T-cell (primary cell): ENCODE measurements at regions not wholly inside any gene's neighbourhood (a gene's known extent, or its start where the extent isn't known, plus 50 kb on each side); places are given as distances from the start of the nearest gene placed in this dataset.

Experiments
- ATAC-seq, 4 experiments: fragments of 200-7000 bp in 3 of 4; fragments of 150-1000 bp in 1 of 4; cut with Tn5 transposase; replicated peaks in 1 of 4; 1 replicate in 3 of 4; 2 replicates in 1 of 4; pipeline ENCODE4 v1.10.0; 2021; ENCODE audit warnings: moderate library complexity in 3 of 4, mild to moderate bottlenecking in 2 of 4, moderate number of reproducible peaks in 1 of 4
- CTCF ChIA-PET, 2 donors: fragments of 300-600 bp; sonication (Branson Sonifier 250); formaldehyde crosslinking; loops; one replicate each; lab custom pipeline; 2022; ENCODE audit warnings: antibody characterized with exemption in 2 of 2; lab: Charles Lee
- POLR2A ChIA-PET, 2 donors: fragments of 300-600 bp; sonication (Branson Sonifier 250); formaldehyde crosslinking; loops; one replicate each; lab custom pipeline; 2022; ENCODE audit warnings: antibody characterized with exemption in 2 of 2; lab: Charles Lee
- DNase-seq, 35 experiments: peaks; one replicate each; pipeline versions ENCODE4 v3.0.0 to v3.0.0-alpha.2; 2013 to 2023
- H3K27ac ChIP-seq: one replicate; pipeline ENCODE4 v1.5.1; 2013; ENCODE audit warnings: low read length
- H3K27me3 ChIP-seq, 2 experiments: replicated peaks in 1 of 2; 1 replicate in 1 of 2; 2 replicates in 1 of 2; pipeline versions ENCODE4 v1.6.1 to v1.7.0; 2013; ENCODE audit warnings: low read length in 1 of 2, mixed read lengths in 1 of 2; ENCODE audit not compliant: control insufficient read depth in 2 of 2, insufficient read depth in 2 of 2; ENCODE audit errors: extremely low read depth in 1 of 2
- H3K36me3 ChIP-seq, 2 donors: 1 replicate in 1 of 2; 2 replicates in 1 of 2; pipeline versions ENCODE4 v1.6.1 to v1.7.0; 2013; ENCODE audit warnings: low read length in 1 of 2; ENCODE audit not compliant: control insufficient read depth in 2 of 2, insufficient read depth in 1 of 2; ENCODE audit errors: extremely low read depth in 1 of 2
- H3K4me1 ChIP-seq, 2 experiments: 1 replicate in 1 of 2; 2 replicates in 1 of 2; pipeline versions ENCODE4 v1.6.1 to v1.7.0; 2013; ENCODE audit warnings: low read length in 2 of 2, mixed read lengths in 1 of 2; ENCODE audit not compliant: insufficient read depth in 2 of 2, control insufficient read depth in 1 of 2; ENCODE audit errors: extremely low read depth in 1 of 2
- H3K4me3 ChIP-seq, 2 donors: 1 replicate in 1 of 2; 2 replicates in 1 of 2; pipeline versions ENCODE4 v1.5.1 to v1.7.0; 2013; ENCODE audit warnings: mild to moderate bottlenecking in 2 of 2, low read length in 1 of 2, moderate library complexity in 1 of 2; ENCODE audit not compliant: control insufficient read depth in 1 of 2; ENCODE audit errors: extremely low read depth in 1 of 2
- H3K9me3 ChIP-seq: 2 replicates; pipeline ENCODE4 v1.7.0; 2013
- H3K27ac Mint-ChIP-seq, 2 donors: one replicate each; pipeline ENCODE4 v1.8.0; 2020 to 2021; ENCODE audit warnings: mild to moderate bottlenecking in 2 of 2, mixed read lengths in 2 of 2
- H3K27me3 Mint-ChIP-seq, 2 donors: one replicate each; pipeline ENCODE4 v1.8.0; 2021 to 2022; ENCODE audit warnings: mixed read lengths in 2 of 2
- H3K36me3 Mint-ChIP-seq: one replicate; pipeline ENCODE4 v1.8.0; 2021; ENCODE audit warnings: mixed read lengths
- H3K4me1 Mint-ChIP-seq, 3 donors: one replicate each; pipeline ENCODE4 v1.8.0; 2020 to 2022; ENCODE audit warnings: mixed read lengths in 3 of 3, mild to moderate bottlenecking in 1 of 3
- H3K4me3 Mint-ChIP-seq, 3 donors: one replicate each; pipeline ENCODE4 v1.8.0; 2020 to 2022; ENCODE audit warnings: mild to moderate bottlenecking in 3 of 3, mixed read lengths in 3 of 3, moderate library complexity in 3 of 3
- H3K9me3 Mint-ChIP-seq, 3 donors: one replicate each; pipeline ENCODE4 v1.8.0; 2020 to 2022; ENCODE audit warnings: mixed read lengths in 3 of 3
- WGBS: methylation state at CpG from one replicate; pipeline ENCODE4 v1.1.5; 2013; ENCODE audit warnings: missing lambda C conversion rate; ENCODE audit not compliant: insufficient coverage; 5-methylcytosine and 5-hydroxymethylcytosine counted together

DNA sequence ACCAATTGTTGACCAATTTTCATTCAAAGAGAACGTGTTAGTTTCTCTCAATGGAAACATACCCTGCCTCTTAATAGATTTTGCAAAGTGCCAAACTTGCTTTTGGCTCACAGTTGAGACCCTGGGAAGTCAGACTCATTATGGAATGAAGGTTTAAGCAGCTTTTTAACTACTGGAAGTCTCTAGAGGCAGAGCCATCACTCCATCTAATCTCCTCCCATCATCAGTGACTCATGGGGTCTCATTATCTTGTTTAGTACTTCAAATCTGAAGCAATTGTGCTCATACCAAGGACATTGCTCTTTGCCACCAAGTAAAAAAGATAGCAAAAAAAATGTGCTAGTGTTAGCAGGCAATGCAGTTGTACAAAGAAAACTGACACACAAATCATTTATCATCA, 537.1 kb upstream of the LRRC4C start:
- Histone ChIP-seq H3K4me3 (no peak overlapping the region), H3K36me3 (no peaks in the 10 kb centered on the region), H3K27ac (no peak overlapping the region), H3K27me3 (no peaks in the 10 kb centered on the region), H3K4me1 (no peaks in the 10 kb centered on the region), H3K9me3 (no peaks in the 10 kb centered on the region)
- H3K36me3 Mint-ChIP-seq, result no peaks in the 10 kb centered on the region
- ChIA-PET POLR2A (no interaction called here), CTCF (no interaction called here)
- no peak for DNase-seq
- no peaks in the 10 kb centered on the region for H3K4me1 Mint-ChIP-seq
- no peaks in the 10 kb centered on the region for H3K27me3 Mint-ChIP-seq
- no peak overlapping the region for H3K4me3 Mint-ChIP-seq
- ATAC-seq, result no peak
- peaks cover 18 to 26% (median 21%) of the 10 kb centered on the region in 3 donors for H3K9me3 Mint-ChIP-seq
- WGBS, result no CpG with 5 or more reads among the region's 1 CpG
- H3K27ac Mint-ChIP-seq, result no peak overlapping the region

GRCh38 chr11:41997844-41998401, 538.5 kb upstream of the LRRC4C start:
- Histone ChIP-seq H3K4me1 (no peaks in the 10 kb centered on the region), H3K9me3 (no peaks in the 10 kb centered on the region), H3K27ac (no peak overlapping the region), H3K27me3 (no peaks in the 10 kb centered on the region), H3K36me3 (no peaks in the 10 kb centered on the region), H3K4me3 (no peak overlapping the region)
- peaks cover 17 to 22% (median 18%) of the 10 kb centered on the region in 3 donors for H3K9me3 Mint-ChIP-seq
- H3K4me1 Mint-ChIP-seq, result no peaks in the 10 kb centered on the region
- H3K27me3 Mint-ChIP-seq, result no peaks in the 10 kb centered on the region
- no peak for ATAC-seq
- 80% methylated on average over 1 of the region's 5 CpGs for WGBS
- no peak for DNase-seq
- ChIA-PET POLR2A (no interaction called here), CTCF (no interaction called here)
- H3K4me3 Mint-ChIP-seq, result no peak overlapping the region
- H3K27ac Mint-ChIP-seq, result no peak overlapping the region
- no peaks in the 10 kb centered on the region for H3K36me3 Mint-ChIP-seq

DNA sequence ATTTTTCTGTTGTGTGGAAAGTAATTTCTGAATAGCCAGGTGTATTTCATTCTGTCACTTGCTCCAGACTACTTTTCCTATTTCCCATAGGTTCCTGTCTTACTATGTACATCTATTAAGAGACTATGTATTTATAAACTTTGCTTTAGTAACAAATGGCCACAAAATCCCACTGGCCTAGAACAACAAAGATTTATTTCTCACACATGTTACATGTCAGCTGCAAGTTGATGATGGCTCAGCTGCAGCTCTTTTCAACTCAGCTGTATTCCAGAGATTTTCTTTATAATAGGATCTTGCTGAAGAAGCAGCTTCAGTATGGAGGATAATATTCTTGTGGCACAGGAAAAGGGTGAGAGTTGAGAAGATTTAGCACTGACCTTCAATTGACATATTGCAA, 539.6 kb upstream of the LRRC4C start:
- H3K4me3 Mint-ChIP-seq, result no peak overlapping the region
- H3K27ac Mint-ChIP-seq, result no peak overlapping the region
- no peak for ATAC-seq
- Histone ChIP-seq H3K36me3 (no peaks in the 10 kb centered on the region), H3K4me1 (no peaks in the 10 kb centered on the region), H3K27me3 (no peaks in the 10 kb centered on the region), H3K9me3 (no peaks in the 10 kb centered on the region), H3K27ac (no peak overlapping the region), H3K4me3 (no peak overlapping the region)
- no peaks in the 10 kb centered on the region for H3K27me3 Mint-ChIP-seq
- POLR2A ChIA-PET, result no interaction called here
- DNase-seq, result no peak
- CTCF ChIA-PET, result no interaction called here
- H3K4me1 Mint-ChIP-seq, result no peaks in the 10 kb centered on the region
- H3K36me3 Mint-ChIP-seq, result no peaks in the 10 kb centered on the region
- peaks cover 16 to 20% (median 16%) of the 10 kb centered on the region in 3 donors for H3K9me3 Mint-ChIP-seq

DNA sequence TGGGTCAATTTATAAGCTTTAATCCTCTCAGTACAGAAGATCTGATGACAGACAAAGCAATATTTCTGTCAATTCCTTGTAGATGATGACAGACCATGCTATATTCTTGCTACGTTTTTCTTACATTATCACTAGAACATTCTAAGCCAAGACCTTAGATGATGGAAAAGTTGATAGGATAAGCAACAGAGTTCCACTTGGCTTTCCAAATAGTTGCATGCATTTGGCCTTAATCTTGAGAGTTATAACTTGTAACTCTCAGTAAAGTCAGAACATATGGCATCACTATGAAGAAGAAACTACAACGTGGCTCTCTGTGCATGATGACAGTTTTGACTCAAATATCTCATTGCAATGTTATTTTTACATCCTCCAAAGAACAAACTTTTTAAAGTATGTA, 544.3 kb upstream of the LRRC4C start:
- Histone ChIP-seq H3K4me3 (no peak overlapping the region), H3K27ac (no peak overlapping the region), H3K27me3 (no peaks in the 10 kb centered on the region), H3K36me3 (no peaks in the 10 kb centered on the region), H3K9me3 (no peaks in the 10 kb centered on the region), H3K4me1 (no peaks in the 10 kb centered on the region)
- no peak for DNase-seq
- ATAC-seq, result no peak
- no CpG with 5 or more reads among the region's 2 CpGs for WGBS
- no peak overlapping the region for H3K4me3 Mint-ChIP-seq
- ChIA-PET CTCF (no interaction called here), POLR2A (no interaction called here)
- H3K36me3 Mint-ChIP-seq, result no peaks in the 10 kb centered on the region
- no peak overlapping the region for H3K27ac Mint-ChIP-seq
- no peaks in the 10 kb centered on the region for H3K4me1 Mint-ChIP-seq
- no peaks in the 10 kb centered on the region for H3K27me3 Mint-ChIP-seq
- H3K9me3 Mint-ChIP-seq, result peaks cover 7 to 13% (median 10%) of the 10 kb centered on the region in 3 donors

DNA sequence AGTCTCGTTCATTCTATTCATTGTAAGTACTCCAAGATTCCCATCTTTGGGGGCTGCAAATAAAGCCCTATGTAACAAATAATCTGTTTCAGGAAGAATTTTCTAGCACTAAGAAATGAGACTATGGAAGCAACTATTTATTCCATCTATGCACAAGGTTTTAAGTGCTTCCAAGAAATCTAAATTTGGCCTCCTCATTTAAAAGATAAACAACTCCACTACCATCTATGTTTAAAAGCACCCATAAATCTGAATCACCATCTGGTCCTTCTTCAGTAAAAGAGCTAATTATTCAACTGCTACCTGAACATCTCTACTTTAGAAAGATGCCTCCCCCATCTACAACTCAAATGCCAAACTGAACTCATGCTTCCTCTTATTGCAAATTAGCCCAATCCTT, 547.3 kb upstream of the LRRC4C start:
- H3K4me3 Mint-ChIP-seq, result no peak overlapping the region

DNA sequence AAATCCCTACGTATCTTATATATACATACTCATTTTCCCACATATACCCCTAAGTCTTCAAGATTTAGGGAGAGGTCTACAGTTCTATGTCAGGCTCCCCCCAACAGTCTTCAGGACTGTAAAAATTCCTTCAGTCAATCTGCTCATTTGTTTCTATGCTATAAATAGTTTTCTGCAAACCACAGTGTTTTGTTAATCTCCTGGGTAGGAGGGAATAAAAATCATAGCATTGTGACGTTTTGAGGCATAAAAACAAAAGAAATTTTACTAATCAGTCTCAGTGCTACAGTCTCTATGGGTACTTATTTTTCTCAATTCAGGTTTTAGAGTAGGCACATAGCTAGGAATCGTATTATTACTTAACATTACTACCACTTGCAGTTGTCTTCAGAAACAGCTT, 552.8 kb upstream of the LRRC4C start:
- Mint-ChIP-seq H3K27ac (no peak overlapping the region), H3K4me3 (no peak overlapping the region), H3K27me3 (no peaks in the 10 kb centered on the region), H3K9me3 (peaks cover 10 to 28% (median 24%) of the 10 kb centered on the region in 3 donors), H3K4me1 (no peaks in the 10 kb centered on the region), H3K36me3 (no peaks in the 10 kb centered on the region)
- CTCF ChIA-PET, result no interaction called here
- Histone ChIP-seq H3K4me3 (no peak overlapping the region), H3K9me3 (peaks cover 7% of the 10 kb centered on the region), H3K36me3 (no peaks in the 10 kb centered on the region), H3K4me1 (no peaks in the 10 kb centered on the region), H3K27me3 (no peaks in the 10 kb centered on the region), H3K27ac (no peak overlapping the region)
- POLR2A ChIA-PET, result no interaction called here
- no CpG with 5 or more reads among the region's 3 CpGs for WGBS
- DNase-seq (no peak), ATAC-seq (no peak)

More for the DNA sequence above, 547.3 kb upstream of the LRRC4C start:
- ChIA-PET POLR2A (no interaction called here), CTCF (no interaction called here)
- WGBS, result no CpG with 5 or more reads among the region's 1 CpG
- Mint-ChIP-seq H3K36me3 (no peaks in the 10 kb centered on the region), H3K4me1 (no peaks in the 10 kb centered on the region), H3K27me3 (no peaks in the 10 kb centered on the region), H3K27ac (no peak overlapping the region), H3K9me3 (peaks cover 14 to 23% (median 16%) of the 10 kb centered on the region in 3 donors)
- Histone ChIP-seq H3K9me3 (no peaks in the 10 kb centered on the region), H3K27ac (no peak overlapping the region), H3K4me3 (no peak overlapping the region), H3K36me3 (no peaks in the 10 kb centered on the region), H3K4me1 (no peaks in the 10 kb centered on the region), H3K27me3 (no peaks in the 10 kb centered on the region)
- DNase-seq (no peak), ATAC-seq (no peak)

GRCh38 chr11:42013656-42014201, 554.3 kb upstream of the LRRC4C start:
- H3K4me3 ChIP-seq, result no peak overlapping the region
- no peaks in the 10 kb centered on the region for H3K36me3 ChIP-seq
- peaks cover 7% of the 10 kb centered on the region for H3K9me3 ChIP-seq
- Mint-ChIP-seq H3K4me1 (no peaks in the 10 kb centered on the region), H3K27ac (no peak overlapping the region), H3K27me3 (no peaks in the 10 kb centered on the region), H3K36me3 (no peaks in the 10 kb centered on the region), H3K9me3 (peaks cover 11 to 31% (median 22%) of the 10 kb centered on the region in 3 donors), H3K4me3 (no peak overlapping the region)
- ChIA-PET POLR2A (interaction anchor here in 1 of 2 donors (0.6 kb wide), 1 partner anchor 215 kb away, joined by 3 read pairs; no protein-coding TSS in a partner anchor), CTCF (no interaction called here)
- ATAC-seq (no peak), DNase-seq (no peak)
- no peaks in the 10 kb centered on the region for H3K27me3 ChIP-seq
- 85% methylated on average over 5 of the region's 6 CpGs for WGBS
- no peak overlapping the region for H3K27ac ChIP-seq
- no peaks in the 10 kb centered on the region for H3K4me1 ChIP-seq
